Myocyte (in vitro differentiated cells): ENCODE measurements at regions not wholly inside any gene's neighbourhood (a gene's known extent, or its start where the extent isn't known, plus 50 kb on each side); places are given as distances from the start of the nearest gene placed in this dataset.
A peak's percentile ranks its signal among the peaks of the same experiment; 100 is the strongest.

ENCODE experiments used
- DNase-seq: peaks from one replicate; pipeline ENCODE4 v3.0.0-alpha.2; 2012; ENCODE audit warnings: low read depth

- peak; percentile 95 for DNase-seq
These were observed 294.8 kb downstream of the GADD45G start for GRCh38 chr9:89899573-89899972.

GRCh38 chr9:89901920-89902319 lies 297.1 kb downstream of the GADD45G start:
- no peak for DNase-seq

DNA sequence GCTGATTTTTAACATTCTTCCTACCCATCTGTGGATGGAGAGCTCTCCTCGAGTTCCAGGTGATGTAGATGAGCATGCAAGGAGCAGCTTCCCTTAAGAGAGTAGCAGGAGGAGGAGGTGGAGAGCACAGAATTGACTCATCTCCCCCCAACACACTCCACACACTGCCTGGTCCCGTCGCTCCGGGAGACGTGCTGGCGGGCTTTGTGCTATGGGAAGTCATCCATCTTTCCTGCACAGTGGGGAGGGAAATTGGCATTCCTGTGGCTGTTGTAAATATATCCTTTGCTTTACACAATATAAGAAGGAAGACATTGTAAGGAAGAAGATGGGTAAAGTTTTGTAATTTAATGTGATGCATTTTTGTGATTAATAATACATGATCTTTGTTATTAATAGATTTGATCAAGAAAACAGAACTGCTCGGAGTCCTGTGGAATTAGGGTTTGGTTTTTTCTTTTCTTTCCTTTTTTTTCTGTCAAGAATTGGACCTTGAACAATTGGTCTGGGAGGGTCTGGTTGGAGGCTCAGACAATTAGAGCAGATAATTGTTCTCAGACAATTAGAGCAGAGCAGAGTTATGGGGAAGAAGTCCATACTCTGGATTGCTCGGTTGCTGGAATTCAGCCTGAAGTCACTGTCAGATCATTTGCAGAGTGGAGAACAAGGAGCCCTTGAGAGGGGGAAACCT lies 297.8 kb downstream of the GADD45G start:
- no peak for DNase-seq

DNA sequence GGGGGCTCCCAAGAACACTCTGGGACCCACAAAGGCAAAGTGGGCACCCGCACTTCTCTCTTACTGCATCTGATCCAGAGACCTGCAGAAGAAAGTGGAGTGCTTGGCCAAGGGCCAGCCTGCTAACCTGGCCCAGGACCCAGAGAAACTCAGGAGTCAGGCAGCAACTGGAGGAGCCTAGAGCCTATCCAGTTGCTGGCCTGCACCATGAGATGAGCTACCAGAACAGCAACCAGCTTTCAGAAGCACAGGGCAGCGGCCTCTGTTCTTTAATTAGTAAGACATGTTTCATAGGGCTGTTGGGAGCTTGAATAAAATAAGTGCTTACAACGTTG lies 298.3 kb downstream of the GADD45G start:
- DNase-seq, result peak; percentile 40

DNA sequence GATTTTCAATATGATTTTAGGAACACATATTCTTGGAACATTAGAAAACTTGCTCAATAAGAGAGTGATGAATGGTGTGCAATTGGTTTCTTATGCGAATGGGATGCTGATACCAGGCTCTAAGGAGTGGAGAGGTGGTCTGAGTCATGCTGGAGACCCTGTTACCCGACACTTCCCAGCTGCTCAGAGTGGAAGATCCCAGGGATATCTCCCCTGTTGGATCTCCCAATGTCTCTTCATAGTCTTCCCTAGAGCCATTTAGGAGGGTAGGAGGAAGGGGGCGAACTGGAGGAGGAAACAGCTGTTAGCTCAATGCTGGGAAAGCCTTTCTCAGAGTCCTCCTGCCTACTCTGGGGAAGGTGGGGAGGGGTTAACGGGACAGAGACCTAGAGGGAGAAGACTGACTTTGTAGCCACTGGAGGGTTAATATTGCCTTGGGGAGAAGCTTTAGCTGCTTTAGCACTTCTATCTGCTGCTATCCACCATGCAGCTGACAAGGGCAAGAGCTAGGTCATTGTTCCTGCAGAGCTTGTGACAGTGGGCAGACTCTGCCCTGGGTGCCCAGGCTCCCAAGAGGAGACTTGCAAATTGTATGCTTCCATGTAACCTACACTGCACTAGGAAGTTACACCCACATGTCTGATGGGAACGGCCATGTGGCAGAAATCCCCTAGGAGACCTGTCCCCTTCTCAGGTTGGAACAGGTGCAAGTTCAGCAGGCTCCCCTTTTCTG lies 301.0 kb downstream of the GADD45G start:
- peak; percentile 43 for DNase-seq

DNA sequence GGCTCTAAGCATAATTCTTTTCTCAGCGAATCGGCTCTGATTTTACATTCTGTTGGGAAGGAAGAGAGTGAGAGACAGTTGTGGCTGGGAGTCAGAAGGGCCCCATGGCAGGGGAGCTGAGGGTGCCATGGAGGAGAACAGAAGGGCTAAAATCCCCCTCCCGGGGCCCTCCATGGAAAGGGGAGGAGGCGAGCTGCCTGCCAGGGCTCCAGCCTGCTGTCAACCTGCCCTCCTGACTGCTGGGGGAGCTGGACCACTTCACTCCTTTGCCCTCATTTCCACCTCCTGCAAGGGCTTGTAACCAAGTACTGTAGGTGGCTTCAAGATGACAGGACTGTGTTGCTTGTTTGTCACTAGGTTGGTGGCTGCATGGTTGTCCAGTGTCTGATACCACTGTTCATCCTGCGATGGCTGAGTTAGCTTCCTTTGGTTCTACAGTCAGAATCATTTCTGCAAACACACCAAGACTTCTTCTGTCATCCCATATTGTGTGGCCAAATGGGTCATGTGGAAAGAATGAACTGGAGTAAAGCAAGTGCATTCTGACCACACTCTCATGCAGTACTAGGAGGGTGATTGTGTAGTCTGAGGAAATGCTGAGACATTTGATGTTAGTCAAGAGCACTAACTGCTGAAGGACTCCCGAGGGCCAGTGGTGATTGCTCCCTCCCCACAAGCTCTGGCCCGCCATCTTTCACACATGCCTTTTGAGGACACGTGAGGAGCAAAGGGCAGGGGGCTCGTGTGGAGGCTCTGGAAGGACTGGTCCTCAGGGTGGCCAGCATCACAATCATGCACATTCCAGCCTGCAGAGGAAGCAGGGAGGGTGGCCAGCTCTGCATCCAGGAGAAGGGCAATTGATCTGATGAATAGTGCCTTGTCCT lies 307.2 kb downstream of the GADD45G start:
- DNase-seq, result no peak

DNA sequence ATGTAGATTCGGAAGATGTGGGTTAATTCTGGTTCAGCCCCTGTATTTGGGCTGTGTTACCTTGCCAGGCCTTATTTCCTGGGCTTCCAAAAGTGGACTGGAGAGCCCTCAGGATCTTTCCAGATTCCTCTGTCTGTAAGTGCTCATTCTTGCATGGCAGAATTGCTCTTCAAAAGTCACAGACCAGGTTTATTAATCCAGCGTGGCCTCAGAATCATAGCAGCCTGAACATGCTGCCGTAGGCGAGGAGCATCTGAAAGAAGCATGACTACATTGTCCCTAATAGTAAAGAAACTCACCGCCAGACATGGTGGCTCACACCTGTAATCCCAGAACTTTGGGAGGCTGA lies 307.8 kb downstream of the GADD45G start:
- DNase-seq, result no peak

DNA sequence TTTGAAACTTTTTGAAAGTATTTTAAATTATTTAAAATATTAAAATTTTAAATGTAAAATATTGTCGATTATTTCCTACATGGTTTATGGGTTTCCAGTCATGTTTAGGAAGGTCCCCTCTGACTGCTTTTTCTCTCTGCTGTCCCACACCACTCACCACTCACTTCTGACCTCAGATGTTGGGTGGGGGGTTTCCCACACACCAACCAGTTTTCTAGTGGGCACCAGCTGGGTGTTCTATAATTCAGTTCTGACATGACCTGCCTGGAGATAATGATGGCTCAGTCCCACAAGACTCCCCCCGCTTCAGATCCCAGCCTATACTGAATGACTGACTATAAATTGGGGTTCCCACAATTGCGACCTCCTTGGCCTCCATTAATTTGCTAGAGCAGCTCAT lies 310.4 kb downstream of the GADD45G start:
- DNase-seq, result no peak

DNA sequence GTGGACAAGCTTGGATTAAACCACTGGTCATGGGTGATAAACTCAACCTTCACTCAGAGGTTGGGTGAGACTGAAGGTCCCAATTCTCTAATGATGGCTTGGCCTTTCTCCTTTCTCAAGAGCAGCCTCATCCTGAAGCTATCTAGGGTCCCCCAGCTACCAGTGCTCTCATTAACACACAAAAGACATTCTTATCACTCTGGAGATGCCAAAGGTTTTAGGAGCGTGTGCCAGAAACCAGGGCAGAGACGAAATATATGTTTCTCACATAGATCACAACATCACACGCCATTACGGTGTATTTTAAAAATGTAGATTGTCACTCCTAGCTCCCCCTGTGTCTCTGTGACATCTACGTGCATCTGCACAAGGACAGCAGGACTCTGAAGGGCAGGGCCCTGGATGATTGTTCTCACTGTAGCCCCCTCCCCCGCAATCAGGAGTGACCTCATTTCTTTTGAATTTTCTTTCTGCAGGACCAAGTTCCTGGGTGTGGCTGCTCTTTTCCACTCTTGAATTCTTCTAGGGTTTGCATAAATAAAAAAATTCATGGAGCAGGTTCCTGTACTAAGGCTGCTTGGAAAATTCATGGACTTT lies 311.3 kb downstream of the GADD45G start:
- DNase-seq, result no peak

GRCh38 chr9:89917861-89918260 lies 313.0 kb downstream of the GADD45G start:
- DNase-seq, result no peak

- no peak for DNase-seq
These were observed 314.4 kb downstream of the GADD45G start for GRCh38 chr9:89919171-89919681.

DNA sequence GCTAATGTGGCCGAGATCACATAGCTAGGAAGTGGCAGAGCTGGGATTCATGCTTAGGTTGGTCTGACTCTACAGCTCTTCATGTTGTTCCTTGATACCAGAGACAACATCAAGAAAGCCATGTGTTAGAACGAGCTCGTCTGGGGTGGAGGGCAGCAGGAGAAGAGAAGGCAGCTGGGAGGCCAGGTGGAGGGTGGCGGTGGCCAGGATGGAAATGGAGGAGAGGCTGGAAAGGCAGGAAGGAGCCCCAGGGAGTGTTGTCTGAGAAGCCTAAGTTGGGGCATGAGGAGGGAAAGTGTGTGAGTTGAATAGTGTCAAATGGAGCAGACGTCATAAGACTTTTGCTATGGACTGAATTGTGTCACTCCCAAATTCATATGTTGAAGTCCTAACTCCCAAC lies 315.3 kb downstream of the GADD45G start:
- no peak for DNase-seq

- DNase-seq, result no peak
These were observed 316.1 kb downstream of the GADD45G start for GRCh38 chr9:89920951-89921350.

DNA sequence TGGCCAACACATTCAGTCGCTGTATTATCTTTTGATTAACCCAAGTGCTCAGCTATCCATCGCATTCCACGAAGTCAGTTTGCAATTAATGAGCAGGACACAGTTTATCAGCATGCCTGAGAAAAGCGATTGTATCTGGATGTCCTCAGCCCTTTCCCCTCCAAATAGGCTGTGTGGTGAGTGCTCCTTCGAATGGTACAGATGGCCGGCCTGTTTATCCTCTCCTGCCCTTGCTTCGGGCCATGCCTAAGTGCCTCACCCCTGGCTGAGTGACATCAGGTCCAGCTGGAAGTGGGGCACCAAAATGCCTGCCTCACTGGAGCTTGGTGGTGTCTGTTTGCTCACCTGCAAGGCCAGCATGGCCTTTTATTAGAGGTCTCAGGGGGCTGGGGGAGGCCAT lies 317.3 kb downstream of the GADD45G start:
- DNase-seq, result no peak

DNA sequence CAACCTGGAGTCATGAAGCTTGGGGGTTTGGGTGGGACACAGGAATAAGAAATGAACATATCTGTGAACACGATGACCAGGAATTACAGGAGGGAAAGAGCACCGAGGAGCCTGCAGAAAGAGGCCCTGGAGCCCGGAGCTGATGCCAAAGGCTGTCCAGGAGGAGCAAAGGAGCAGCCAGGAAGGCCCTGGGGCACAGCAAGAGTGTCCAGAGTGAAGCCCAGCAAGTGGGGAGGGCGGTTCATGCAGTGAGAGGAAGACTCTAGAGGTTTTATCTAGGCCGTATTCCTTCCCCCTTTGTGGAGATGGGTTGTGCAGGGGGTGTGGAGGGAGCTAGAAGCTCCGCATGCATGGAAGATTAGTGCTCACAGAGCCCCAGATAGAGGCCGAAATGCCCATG lies 318.4 kb downstream of the GADD45G start:
- no peak for DNase-seq

GRCh38 chr9:89923961-89924504 lies 319.2 kb downstream of the GADD45G start:
- no peak for DNase-seq

DNA sequence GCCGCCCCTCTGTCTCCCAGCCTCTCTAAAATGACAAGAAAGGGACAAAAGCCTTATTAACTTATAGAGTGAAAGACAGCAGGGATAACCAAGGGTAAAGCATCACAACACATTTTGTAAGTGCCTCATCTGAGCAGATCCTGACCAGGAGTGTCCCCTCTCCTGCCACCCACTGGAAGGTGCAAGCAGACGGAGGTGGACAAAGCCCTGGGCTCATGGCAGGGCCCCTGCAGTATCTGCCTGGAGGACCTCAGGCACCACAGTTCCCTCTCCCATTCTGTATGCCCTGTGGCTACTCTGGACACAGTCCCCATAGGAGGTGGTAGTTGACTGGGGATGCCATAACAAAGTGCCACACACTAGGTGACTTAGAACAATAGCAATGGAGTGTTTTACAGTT lies 319.8 kb downstream of the GADD45G start:
- DNase-seq, result no peak

GRCh38 chr9:89926167-89926566 lies 321.4 kb downstream of the GADD45G start:
- no peak for DNase-seq

DNA sequence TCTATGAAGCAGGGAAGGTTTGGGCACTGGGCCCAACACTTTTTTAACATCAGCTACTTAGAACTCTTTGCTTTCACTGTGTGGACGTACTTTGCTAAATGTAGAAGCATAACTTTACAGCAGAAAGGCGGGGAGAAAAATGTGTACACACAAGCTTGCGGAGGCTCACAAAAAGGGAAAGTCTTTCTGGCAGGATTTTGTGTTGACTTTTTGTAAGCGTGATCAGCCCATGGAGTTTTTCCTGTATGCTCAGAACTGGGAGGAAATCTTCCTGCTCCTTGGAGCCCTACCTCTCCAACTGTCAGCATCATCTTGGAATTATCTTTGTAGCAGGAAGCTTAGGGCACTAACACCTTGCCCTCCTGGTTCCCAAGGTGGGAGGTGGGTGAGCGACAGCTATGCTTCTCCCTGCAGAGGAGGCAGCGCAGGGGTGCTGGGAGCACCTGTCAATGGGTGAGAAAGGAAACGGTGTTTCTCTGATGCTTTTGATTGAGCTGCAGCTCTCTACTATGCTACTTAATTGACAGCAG lies 321.9 kb downstream of the GADD45G start:
- DNase-seq, result no peak

- no peak for DNase-seq
These were observed 323.3 kb downstream of the GADD45G start for GRCh38 chr9:89928106-89928505.
